NOMO-1 treated with DMSO at 0.1 percent for 48 hours (cell line): ENCODE measurements at regions not wholly inside any gene's neighbourhood (a gene's known extent, or its start where the extent isn't known, plus 50 kb on each side); places are given as distances from the start of the nearest gene placed in this dataset.
"Not testable (repeated sequence)": the region's sequence is repeated elsewhere in the genome, so short reads cannot be mapped to it uniquely, and the experiment has no call there.

Experiments
- DNase-seq: peaks from one replicate; lab custom pipeline; 2025; ENCODE audit not compliant: unreplicated experiment; lab: John Stamatoyannopoulos, UW

DNA sequence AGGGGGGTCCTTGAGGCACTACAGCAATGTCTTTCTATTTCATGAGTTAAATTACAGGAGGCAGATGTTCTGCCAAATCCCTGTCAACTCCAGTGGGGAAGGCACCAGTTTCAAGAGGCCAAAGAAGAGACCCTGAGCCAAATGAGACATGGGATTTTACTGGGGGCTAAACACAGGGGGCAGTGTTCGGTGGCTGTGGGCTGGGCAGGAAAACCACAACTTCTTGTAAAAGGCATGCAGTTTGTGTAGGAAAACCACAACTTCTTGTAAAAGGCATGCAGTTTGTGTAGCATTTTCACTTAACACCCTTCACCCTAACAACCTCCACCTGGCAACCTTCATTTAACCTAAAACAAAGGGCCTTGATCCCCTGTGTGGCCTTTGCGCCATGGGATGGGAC, 61.0 kb downstream of the POLR2M start:
- no peak for DNase-seq

DNA sequence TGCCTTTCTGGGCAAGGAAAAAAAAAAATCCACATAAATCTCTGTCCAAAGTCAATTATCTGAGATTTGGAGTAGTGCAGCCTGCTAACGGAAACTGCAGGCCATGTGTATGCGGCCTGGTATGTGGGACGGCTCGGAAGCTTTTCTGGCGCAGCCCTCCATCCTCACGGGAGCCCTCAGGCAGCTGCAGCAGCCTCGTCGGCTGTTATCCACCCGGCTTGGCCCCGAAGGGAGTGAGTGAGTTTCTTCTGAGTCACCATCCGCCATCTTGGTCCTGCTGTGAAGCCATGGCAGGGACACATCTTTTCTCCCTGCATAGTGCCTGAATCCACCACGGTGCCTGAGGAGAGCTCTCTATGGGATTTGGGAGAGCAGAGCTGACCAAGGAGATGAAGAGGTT, 62.8 kb downstream of the POLR2M start:
- no peak for DNase-seq

DNA sequence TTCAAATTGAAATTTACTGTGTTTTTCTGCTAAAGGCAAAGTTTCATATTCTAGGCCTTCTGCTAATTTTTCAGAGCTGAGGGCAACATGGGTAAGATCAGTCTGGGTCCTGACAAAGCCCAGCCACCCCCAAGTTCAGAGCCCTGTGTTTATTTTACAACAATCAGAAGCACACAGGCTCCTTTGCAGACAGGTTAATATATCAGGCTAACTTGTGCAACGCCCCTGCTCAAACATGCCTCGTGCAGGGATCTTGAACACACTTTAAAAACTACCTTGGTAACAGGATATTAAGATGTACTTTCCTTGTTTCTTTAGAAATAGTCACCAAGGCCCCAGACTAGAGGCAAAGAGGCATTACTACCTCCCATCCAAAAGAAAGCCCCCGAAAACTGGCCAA, 64.0 kb downstream of the POLR2M start:
- DNase-seq = no peak

DNA sequence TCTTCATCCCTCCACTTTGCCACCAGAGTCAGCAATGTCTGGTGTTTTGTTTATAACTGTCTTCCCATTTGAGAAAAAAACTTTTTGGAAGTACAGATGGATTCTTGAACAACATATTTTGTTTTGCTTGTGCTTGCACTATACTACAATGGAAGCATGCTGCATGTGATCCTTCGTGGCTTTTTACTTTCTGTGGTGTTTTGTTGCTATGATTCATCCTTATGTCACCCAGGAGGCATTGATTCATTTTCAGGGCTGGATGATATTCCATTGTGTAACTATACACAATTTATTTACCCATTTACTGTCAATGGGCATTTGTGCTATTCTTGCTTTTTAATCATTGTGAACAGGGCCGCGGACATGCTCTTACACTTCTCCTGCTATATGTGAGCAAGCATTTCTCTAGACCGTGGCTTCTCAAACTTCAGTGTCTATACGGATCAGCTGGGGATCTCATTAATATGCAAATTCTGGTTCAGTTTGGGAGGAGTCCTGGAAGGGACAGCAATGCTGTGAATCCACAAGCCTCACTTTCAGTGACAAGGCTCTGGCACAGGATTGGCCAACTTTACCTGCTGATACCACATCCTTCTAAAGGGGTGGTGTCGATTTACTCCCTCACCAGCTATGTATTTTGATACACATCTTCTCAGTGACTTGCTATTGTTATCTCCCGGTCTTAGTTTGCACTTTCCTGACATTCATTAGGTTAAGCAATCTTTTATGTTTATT, 65.9 kb downstream of the POLR2M start:
- no peak for DNase-seq

DNA sequence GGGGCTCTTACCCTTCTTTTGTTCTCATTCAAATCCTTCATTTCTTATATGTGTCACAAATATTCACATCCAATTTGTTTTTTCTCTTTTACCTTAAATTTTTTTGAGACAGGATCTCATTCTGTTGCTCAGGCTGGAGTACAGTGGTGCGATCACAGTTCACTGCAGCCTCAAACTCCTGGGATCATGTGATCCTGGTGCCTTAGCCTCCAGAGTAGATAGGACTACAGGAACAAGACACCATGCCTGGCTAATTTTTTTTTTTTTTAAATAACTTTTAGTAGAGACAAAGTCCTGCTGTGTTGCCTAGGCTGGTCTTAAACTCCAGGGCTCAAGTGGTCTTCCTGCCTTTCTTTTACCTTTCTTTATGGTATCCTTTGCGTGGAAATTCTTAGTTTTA, 66.5 kb downstream of the POLR2M start:
- DNase-seq = no peak

DNA sequence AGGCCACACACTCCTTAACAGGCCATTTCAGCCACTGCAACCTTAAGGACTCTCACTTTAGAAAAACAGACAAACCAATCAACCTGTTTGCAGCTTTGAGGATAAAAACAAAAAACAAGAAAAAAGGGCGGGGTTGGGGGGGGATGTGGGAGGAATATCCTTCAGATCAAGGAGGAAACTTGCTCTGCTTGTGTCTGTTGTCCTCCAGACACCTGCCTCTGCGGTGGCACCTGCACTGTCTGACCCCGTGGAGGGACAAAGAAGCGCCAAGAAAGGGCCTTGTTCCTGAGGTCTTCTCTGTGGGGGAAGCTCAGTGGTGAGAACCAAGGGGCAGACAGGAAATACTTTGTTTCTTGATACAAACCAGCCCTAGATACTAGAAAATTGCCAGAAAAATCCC, 70.5 kb downstream of the POLR2M start:
- no peak for DNase-seq

DNA sequence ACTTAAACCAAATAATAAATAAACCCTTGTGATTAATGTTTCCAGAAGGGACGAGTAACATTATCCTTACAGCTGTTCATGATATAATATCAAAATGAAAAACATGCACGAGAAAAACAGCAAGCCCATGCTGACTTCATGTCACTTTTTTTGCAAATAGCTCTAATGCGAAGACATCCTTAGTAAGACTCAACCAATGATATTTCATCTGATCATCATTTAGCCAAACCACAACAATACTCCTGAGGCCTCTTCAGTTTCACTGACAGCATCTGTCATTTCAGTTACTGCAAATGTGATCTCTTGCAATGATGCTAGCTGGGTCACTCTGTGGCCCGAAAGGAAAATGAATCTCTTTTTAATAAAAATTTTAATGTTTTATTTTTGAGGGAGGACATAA, 74.0 kb downstream of the POLR2M start:
- no peak for DNase-seq

DNA sequence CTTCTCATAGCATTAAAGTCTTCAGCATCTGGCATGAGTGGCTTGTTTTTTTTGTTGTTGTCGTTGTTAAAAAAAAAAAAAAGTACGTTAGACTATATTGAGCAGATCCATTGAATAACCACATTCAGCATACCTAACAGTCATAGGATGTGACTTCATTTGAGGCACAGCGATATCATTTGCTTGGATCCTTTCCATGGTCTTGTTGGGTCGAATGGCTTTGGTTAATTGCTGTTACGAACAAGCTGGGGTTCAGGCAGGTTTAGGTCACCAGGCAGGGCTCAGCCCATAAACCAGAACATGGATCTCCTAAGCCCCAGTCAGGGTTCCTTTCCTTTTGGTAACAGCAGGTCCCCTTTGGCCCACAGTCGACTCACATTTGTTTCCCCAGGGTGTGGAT, 76.2 kb downstream of the POLR2M start:
- DNase-seq = no peak

DNA sequence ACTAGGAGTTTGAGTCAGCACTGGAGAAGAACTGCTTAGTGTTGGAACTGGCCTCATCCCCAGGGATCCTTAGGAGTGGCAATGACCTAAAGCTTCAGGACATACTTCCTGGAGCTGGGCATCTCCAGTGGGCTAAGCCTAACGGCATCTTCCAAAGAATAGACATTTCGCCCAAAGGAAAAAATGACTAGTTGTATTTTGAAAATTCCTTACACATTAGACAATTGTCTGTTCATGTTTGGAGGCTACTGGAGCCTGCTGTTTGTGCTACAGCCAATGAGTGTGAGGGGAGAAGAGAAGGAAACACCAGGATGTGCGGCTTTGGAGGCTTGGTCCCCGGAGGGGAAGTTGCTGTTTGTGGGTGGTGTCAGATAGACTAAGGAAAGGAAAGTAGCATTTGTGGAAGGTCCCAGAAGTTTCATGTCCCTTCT, 77.6 kb downstream of the POLR2M start:
- no peak for DNase-seq

DNA sequence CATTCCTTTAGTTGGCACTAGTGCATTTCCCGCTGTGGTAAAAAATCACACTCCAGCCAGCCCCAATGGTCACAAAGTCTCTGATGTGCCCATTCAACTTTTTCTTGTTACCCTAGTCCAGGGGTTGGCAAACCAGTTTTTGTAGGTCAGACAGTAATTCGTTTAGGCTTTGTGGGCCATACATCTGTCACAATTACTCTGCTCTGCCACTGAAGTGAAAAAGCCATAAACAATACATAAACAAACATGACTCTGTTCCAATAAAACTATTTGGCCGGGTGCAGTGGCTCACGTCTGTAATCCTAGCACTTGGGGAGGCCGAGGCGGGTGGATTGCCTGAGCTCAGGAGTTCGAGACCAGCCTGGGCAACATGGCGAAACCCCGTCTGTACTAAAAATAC, 78.5 kb downstream of the POLR2M start:
- DNase-seq = no peak

DNA sequence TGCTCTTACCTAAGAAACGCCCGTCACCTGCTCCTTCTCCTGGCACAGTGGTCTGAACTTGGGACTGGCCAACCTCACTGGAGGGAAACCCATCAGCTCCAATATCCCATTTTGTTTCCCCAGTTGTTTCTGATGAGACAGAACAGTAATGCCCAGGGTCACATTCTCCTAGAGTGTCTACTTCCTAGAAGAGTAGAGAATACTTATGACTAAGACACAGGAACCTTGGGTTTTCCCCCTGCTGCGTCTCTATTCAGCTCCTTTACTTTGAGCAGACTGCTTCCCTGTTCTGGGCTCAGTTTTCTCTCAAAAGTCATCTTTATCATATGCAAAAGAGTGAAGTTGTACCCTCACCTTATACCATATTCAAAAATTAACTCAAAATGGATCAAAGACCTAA, 79.4 kb downstream of the POLR2M start:
- DNase-seq = no peak

DNA sequence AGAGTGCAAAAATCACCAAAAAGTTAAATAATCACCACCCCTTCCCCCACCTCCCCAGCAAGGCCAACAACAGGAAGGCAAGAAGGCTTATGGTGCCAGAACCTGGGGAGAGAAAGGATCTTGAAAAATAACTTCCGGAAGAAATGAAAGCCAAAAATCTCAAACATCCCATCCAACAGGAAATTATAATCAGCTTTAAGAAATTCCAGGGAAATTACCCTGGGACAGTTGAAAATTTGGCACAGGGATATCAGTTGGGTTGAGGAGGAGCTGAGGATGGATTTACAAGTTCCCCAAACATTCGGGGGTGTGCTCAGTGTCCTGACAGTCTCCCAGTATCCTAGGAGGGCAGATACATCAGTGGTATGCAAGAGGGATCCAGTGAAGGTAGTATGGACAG, 82.7 kb downstream of the POLR2M start:
- DNase-seq = no peak

DNA sequence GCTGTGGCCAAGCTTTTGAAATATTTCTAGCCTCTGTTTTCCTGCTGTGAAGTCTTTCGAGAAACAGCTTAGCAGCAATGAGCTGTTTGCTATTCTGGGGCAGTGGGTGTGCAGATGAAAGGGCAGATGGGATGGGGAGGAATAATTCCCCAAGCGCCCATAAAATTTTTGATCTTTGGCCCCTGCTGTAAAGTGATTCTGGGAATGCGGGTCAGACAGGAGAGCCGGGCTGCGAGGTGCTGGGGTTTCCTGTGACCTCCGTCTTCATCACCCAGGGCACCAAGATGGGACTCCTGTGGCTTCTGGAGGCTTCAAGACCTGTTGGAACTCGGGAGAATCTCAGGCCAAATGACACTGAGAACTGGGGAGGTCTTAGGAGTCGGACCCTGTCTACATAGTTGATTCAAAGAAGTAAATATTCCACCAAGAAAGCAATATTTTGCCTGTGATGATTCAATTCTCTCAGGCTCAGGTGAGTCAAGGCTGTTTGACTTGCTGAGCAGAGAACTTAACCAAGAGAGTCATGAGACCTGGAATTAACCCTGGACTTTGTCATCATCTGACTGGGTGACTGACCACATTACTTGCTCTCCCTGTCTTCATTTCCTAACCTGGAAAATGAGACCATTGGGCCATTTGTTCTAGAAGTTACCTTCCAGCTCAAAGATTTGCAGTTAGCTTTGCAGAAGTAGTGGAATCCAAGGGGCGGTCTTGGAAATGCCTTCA, 86.4 kb downstream of the POLR2M start:
- DNase-seq = no peak

DNA sequence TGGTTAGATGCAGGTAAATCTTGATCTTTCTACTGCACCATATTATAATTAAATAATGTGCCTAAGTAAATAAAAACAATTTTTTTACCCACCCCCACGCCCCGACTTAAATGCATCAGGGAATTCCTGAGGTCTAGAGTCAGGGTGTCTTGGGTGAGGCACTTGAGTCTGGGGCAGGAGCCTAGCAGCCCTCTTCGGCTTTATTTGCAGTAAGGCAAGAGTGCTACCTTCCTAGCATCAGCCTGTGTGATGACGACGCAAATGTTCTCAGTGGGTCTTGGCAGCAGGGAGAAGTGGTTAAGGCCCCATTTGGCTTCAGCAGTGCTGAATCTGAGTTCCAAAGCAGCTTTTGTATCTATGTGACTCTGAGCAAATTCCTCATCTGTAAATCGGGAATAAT, 88.7 kb downstream of the POLR2M start:
- DNase-seq = no peak

DNA sequence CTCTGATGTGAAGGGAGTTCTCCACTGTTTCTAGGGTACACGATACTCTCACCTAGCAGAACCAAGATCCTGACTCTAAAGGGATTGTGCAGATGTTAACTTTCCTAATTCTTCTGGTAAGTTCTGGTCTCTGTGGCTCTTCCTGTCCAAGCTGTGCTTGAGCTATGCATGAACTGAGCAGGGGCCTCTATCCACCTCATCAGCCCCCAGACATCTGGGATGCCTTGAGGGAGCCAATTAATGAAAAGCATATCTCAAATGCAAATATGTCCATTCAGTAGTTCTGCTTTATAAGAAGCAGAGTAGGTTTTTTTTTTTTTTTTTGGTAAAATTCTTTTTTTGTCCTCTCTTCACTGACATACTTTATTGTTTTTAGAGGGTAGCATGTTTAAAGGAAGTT, 89.6 kb downstream of the POLR2M start:
- DNase-seq = no peak

DNA sequence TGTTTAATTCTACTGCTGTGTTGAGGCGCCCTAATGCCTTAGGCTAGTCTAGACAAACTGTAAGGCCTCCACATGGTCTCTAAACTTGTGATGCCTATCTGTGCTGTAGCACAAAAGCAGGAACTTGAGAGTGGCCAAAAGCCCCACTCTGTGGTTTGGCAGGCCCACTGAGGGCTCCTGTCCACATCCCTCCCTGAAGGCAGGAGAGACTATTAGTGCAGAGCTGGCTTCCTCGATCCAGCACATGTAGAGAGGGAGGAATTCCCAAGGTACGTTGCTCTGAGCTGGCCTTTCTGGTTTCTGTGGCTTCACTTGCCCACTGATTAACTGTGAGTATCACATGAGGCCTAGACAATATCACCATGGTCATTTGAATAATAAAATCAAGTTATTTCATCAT, 90.6 kb downstream of the POLR2M start:
- DNase-seq = no peak

DNA sequence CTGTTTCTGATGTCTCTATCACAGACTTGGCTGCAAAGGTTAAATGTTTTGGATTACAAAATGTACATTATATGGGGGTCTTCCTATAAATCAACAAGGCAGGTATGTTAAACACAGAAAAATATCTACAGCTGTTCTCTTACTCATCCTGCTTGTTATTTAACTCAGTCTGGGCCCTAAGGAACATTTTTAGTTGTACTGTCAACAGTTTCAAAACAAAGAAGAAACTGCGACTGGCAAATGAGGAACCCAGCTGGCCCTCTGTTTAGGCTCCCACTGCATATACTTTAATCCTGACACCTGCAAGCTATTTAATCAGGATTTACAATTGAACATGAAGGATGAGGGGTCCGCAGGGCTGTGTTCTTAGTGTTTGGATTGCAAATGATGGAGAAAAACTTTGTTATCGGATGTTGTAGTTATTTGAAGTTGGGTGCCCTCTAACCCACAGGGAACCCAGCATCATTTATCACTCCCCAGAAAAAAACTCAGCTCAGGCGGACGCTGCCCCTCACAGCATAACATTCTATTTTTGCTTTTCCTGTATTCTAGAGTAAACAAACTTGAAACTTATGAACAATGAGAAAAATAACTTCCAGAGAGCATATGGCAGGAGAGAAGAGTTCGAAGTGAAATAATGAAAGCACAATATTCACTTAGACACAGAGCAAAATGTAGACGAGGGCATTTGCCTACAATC, 91.2 kb downstream of the POLR2M start:
- no peak for DNase-seq

DNA sequence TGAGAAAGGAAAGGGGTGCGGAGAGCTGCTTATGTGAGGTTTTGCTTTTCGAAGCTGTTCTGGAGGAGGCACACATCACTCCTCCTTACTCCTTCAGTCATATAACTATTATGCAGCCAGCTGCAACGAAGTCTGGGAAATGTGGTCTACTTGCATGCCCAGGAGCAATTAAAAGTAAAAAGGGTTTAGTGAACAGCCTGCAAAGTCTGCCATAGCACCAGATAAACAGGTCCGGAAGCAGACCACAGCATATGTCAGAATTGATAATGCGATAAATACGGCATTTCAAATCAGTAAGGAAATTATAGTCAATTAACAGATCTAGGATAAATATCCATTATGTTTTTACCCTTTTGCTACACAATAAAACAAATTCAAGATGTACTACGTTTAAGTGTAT, 99.5 kb downstream of the POLR2M start:
- DNase-seq = no peak

DNA sequence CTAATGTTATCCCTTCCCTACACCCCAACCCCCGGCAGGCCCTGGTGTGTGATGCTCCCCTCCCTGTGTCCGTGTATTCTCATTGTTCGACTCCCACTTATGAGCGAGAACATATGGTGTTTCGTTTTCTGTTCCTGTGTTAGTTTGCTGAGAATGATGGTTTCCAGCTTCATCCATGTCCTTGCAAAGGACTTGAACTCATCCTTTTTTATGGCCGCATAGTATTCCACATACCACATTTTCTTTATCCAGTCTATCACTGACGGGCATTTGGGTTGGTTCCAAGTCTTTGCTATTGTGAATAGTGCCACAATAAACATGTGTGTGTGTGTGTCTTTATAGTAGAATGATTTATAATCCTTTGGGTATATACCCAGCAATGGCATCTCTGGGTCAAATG, 102.8 kb downstream of the POLR2M start:
- DNase-seq = not testable (repeated sequence)

DNA sequence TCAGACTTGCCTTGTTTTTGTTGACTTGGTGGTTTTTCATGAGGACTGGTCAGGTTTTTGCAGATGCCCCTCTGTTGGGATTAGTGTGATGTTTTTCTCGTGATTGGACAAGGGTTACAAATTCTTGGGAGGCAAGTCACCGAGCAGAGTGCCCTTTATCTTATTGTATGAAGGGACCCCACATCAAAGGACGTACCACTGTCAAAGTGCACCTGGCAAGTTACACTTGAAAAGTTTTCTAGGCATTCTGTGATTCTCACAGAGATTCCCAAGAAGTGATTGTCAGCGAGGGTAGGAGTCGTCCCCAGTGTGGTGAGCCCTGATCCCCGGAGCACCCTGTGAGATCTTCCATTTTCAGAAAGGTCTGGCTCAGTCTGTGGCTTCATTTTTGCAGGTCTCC, 110.1 kb downstream of the POLR2M start:
- DNase-seq = no peak

DNA sequence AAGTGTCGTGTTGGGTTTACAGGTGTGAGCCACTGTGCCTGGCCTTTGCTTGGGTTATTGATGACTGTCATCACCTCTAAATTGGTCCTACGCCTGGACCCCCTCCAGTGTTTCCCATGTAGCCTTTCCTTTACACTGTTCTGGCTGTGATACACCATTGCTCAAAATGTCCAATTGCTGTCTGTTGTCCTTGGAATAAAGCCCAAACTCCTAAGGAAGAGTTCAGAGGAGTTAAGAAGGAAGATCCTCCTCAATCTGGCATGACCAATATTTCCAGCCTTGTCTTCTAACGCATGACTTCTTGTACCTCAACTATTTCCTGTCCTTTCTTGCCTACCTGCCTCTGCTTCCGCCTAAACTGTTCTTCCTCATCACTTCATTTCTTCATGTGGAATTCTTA, 113.1 kb downstream of the POLR2M start:
- no peak for DNase-seq

DNA sequence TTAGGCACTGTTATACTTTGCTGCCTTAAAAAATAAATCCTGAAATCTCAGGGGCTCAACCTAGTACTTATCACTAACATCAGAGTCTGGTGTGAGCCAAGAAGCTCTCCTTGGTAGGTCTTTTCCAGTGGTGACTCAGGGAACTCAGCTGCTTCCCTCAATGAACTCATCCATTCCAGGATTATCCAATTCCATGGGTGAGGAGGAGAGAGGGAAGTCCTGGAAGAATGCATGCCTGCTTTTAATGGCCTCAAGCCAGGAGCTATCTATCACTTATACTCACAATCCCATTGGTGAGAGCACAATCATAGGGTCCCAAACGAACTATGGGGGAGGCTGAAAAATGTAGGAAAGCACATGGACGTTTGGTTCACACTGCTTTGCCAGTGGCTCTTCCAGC, 113.6 kb downstream of the POLR2M start:
- no peak for DNase-seq
